ENCODE measurements at regions not wholly inside any gene's neighbourhood (a gene's known extent, or its start where the extent isn't known, plus 50 kb on each side); places are given as distances from the start of the nearest gene placed in this dataset.

DNA sequence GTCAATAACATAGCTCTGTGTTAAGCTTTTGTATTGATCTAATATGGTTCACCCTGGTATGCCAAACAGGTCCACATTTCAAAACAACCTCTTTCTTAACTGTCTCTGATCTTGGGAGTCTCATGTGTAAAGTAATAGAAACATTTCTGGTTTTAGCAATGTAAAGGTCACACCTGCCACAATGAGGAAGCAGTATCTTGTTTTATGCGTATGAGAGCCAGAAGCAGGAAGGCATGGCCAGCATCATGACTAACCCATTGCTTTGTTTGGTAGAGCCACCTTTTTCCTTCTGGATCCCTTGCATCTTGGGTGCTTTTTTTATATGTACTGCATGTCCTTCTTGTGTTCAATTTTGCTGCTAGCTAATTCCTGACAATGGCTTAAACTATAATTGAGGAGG is 411.3 kb upstream of the SEMA3C start:
- Histone ChIP-seq H3K4me1 (no peaks in the 10 kb centered on the region), H3K4me3 (no peak overlapping the region), H3K36me3 (no peaks in the 10 kb centered on the region), H3K27ac (no peak overlapping the region), H4K20me1 (no peaks in the 10 kb centered on the region), H3K4me2 (no peak overlapping the region), H3K27me3 (no peaks in the 10 kb centered on the region), H3K9ac (no peak overlapping the region), H3K9me3 (replicated peaks in 1 of 11) (no peaks in the 10 kb centered on the region)
- TF ChIP-seq Cebpa-rat (IDR thresholded peaks at IDR 0.05) = no peak

DNA sequence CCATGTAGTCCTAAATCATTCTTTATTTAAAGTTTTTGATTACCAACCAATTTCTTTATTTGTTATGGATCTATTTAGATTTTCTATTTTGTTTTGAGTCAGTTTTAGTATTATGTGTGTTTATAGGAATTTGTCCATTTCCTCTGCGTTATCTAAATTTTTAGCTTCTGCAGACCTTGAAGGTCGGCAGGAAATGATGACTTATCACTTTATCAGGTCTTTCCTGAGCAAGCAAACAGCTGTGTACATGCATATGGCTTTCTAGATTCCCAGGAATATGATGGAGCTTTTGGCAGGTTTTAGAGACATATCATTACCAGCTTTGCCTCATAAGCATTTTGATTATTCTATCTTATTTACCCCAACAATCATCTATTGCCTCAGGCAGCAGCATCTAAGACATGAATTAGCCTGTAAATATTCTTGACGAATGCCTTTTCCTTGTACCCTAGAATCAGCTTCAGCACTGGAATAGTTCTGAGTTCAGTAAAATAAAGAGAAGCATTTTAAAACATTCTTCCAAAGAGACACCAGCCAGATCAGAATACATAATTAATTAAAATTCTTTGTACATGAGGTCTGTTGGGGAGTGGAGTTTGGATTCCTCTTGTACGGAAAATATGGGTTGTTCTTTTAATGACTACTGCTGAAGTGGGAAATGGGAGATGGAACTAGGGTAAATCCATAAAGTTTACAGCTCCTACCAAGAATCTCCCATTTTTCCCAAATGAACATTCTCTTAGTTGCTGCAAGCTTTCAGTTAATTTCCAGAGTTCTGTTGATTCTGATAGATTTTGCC is 408.8 kb upstream of the SEMA3C start:
- Histone ChIP-seq H3K4me3 (no peak overlapping the region), H3K36me3 (no peaks in the 10 kb centered on the region), H3K27me3 (no peaks in the 10 kb centered on the region), H3K4me1 (no peaks in the 10 kb centered on the region), H4K20me1 (no peaks in the 10 kb centered on the region), H3K4me2 (no peak overlapping the region), H3K27ac (no peak overlapping the region), H3K9ac (no peak overlapping the region), H3K9me3 (replicated peaks in 1 of 11) (no peaks in the 10 kb centered on the region)
- no peak for TF ChIP-seq Cebpa-rat (IDR thresholded peaks at IDR 0.05)

DNA sequence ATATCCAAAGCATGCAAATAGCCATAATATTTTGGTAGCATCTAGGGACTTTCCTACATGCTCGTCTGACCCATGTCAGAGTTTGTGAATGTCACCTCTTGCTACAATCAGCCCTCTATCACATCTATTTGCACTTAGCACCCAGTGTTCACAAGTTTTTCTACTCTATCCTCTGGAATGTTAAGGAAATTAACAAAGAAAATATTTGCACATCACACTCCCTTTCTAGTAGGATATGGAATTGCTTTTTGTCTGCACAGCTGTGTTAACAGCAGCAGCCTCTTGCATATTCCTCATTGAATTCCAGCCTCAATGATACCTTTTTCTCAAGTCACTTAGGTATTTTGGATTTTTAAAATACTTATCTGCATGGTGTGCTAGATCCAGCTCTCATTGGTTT is 403.1 kb upstream of the SEMA3C start:
- H4K20me1 ChIP-seq = no peaks in the 10 kb centered on the region
- no peak overlapping the region for H3K27ac ChIP-seq
- H3K27me3 ChIP-seq = no peaks in the 10 kb centered on the region
- no peak overlapping the region for H3K9ac ChIP-seq
- no peak for TF ChIP-seq Cebpa-rat (IDR thresholded peaks at IDR 0.05)
- no peaks in the 10 kb centered on the region for H3K9me3 ChIP-seq (replicated peaks in 1 of 11)
- H3K4me2 ChIP-seq = no peak overlapping the region
- H3K4me3 ChIP-seq = no peak overlapping the region
- H3K4me1 ChIP-seq = no peaks in the 10 kb centered on the region
- H3K36me3 ChIP-seq = no peaks in the 10 kb centered on the region

DNA sequence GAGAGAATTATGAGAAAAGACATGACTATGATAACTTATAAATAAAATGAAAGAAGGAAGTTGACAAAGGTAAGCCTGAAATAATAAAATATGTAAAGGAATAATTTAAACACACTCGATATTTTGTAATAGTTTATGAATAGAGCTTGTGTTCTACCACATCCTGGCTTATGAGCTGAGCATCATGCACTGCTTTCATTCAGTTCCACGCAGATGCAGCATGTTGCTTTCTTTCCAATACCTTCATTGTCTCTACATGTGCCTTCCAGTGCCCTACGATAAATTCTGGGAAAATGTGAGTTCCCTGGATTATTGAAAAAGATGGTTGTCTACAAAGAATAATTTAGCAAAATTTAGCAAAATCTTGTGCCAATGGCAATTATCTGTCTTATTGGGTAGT is 398.9 kb upstream of the SEMA3C start:
- Histone ChIP-seq H3K9me3 (replicated peaks in 1 of 11) (no peaks in the 10 kb centered on the region), H3K36me3 (no peaks in the 10 kb centered on the region), H3K27ac (no peak overlapping the region), H3K4me1 (no peaks in the 10 kb centered on the region), H3K4me3 (no peak overlapping the region), H4K20me1 (no peaks in the 10 kb centered on the region), H3K4me2 (no peak overlapping the region), H3K9ac (no peak overlapping the region), H3K27me3 (no peaks in the 10 kb centered on the region)
- no peak for TF ChIP-seq Cebpa-rat (IDR thresholded peaks at IDR 0.05)

DNA sequence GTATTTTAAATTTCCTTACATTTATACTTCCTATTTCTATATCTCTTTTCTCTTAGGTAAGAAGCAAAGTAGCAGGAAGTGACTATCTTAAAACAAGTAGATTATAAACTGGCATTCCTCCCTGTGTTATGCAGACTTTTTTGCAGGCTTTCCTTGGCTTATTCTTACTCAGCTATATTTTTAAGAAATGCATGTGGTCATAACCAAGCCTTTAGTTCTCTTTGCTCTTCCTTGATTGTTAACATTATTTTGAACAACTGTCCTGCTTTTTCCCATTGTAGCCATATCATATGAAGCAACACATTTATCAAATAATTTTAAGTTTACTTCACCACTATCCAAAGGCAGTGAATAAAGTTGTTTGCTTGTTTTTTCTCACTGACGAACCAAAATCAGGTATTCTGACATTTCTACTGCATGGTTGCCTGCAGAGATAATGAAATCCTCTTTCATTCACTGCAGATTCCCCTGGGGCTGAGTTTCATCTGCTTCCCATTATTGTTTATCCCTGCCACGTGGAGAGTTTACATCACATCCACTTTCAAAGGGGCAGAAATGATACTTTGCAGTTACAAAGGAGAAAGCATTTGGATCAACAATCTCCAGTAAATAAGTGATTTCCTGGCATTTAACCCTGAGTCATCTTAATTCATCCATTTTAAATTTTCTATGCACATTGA is 389.9 kb upstream of the SEMA3C start:
- Histone ChIP-seq H3K27ac (no peak overlapping the region), H3K9me3 (replicated peaks in 1 of 11) (no peaks in the 10 kb centered on the region), H3K4me2 (no peak overlapping the region), H3K9ac (no peak overlapping the region), H3K4me3 (no peak overlapping the region), H3K4me1 (peaks cover 0 to 5% (median 0%) of the 10 kb centered on the region in 10 experiments; a peak in 1 of 20 replicates), H3K36me3 (no peaks in the 10 kb centered on the region), H3K27me3 (no peaks in the 10 kb centered on the region), H4K20me1 (no peaks in the 10 kb centered on the region)
- TF ChIP-seq Cebpa-rat (IDR thresholded peaks at IDR 0.05) = no peak

DNA sequence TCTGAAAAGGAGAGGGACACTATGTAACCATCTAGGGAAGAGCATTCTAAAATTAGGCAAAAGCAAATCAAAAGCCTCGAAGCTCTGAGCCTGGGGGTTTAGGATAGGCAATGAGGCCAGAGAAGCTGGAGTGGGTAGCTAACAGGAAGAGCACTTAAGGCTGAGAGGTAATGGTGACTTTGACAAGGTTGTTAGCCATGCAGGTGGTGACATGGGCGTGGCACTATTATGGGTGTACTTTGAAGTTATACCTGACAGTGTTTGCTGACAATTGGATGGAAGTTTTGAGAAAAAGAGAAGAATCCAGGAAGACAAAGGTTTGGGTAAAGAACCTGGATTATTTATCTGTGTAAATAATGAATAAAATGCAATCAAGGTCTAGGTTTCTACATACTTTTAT is 383.0 kb upstream of the SEMA3C start:
- H3K36me3 ChIP-seq = no peaks in the 10 kb centered on the region
- H3K9ac ChIP-seq = no peak overlapping the region
- H3K27me3 ChIP-seq = no peaks in the 10 kb centered on the region
- no peak overlapping the region for H3K4me3 ChIP-seq
- H3K27ac ChIP-seq = no peak overlapping the region
- H3K4me1 ChIP-seq = peaks cover 0 to 23% (median 7%) of the 10 kb centered on the region in 10 experiments; a peak in 9 of 20 replicates
- no peak for TF ChIP-seq Cebpa-rat (IDR thresholded peaks at IDR 0.05)
- H4K20me1 ChIP-seq = no peaks in the 10 kb centered on the region
- H3K4me2 ChIP-seq = no peak overlapping the region
- no peaks in the 10 kb centered on the region for H3K9me3 ChIP-seq (replicated peaks in 1 of 11)

DNA sequence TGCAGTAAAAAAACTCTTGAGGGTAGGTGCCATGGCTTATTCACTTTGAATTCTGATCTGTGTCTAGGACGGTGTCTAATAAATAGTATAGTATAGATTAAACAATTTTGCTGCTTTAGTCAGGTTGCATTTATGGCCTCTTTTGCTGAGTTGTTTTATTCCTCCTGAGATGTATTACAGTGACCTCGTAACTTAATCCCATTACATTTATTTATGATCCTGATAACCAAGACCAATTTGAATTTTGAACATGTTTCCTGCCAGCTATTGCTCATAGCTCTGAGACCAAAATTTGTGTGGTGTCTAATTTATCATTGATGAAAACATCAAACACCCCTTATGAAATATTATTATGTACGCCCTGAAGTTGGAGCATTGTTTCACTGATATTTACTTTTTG is 381.9 kb upstream of the SEMA3C start:
- H3K9me3 ChIP-seq (replicated peaks in 1 of 11) = no peaks in the 10 kb centered on the region
- no peak overlapping the region for H3K27ac ChIP-seq
- no peak for TF ChIP-seq Cebpa-rat (IDR thresholded peaks at IDR 0.05)
- H4K20me1 ChIP-seq = no peaks in the 10 kb centered on the region
- no peak overlapping the region for H3K4me3 ChIP-seq
- H3K4me1 ChIP-seq = peaks cover 0 to 23% (median 7%) of the 10 kb centered on the region in 10 experiments; a peak in 9 of 20 replicates
- H3K36me3 ChIP-seq = no peaks in the 10 kb centered on the region
- H3K9ac ChIP-seq = no peak overlapping the region
- no peak overlapping the region for H3K4me2 ChIP-seq
- H3K27me3 ChIP-seq = no peaks in the 10 kb centered on the region

DNA sequence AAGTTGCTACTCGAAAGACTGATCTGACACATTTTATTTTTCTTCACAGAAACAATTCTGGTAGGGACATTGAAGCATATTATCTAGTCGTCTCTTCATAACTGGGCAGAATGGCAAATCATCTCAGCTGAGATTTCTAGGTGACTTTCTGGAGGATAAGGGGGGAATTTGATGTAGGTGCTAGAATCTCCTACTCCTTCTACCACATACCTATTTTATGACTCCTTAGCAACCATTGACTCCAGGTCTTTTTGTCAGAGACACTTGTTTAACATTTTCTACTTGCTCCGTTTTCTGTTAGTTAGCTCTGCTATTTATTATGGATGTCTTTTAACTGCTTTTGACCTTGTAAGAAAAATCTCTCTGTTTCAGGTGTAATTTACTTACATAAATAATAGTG is 380.9 kb upstream of the SEMA3C start:
- Histone ChIP-seq H3K9ac (0 out of 22 replicates have a peak overlapping the region, but pooled peaks of 1 of the 11 experiments have one; percentile 12), H3K27me3 (no peaks in the 10 kb centered on the region), H3K27ac (peak overlapping the region in 5 of 11 experiments; percentile 6 to 40 (median 31); a peak in 8 of 22 replicates), H3K4me2 (peak overlapping the region in 6 of 11 experiments; percentile 12 to 65 (median 44); a peak in 9 of 22 replicates), H3K4me3 (no peak overlapping the region), H3K36me3 (no peaks in the 10 kb centered on the region), H3K4me1 (peaks cover 0 to 23% (median 7%) of the 10 kb centered on the region in 10 experiments; a peak in 9 of 20 replicates), H3K9me3 (replicated peaks in 1 of 11) (no peaks in the 10 kb centered on the region), H4K20me1 (no peaks in the 10 kb centered on the region)
- TF ChIP-seq Cebpa-rat (IDR thresholded peaks at IDR 0.05) = no peak

DNA sequence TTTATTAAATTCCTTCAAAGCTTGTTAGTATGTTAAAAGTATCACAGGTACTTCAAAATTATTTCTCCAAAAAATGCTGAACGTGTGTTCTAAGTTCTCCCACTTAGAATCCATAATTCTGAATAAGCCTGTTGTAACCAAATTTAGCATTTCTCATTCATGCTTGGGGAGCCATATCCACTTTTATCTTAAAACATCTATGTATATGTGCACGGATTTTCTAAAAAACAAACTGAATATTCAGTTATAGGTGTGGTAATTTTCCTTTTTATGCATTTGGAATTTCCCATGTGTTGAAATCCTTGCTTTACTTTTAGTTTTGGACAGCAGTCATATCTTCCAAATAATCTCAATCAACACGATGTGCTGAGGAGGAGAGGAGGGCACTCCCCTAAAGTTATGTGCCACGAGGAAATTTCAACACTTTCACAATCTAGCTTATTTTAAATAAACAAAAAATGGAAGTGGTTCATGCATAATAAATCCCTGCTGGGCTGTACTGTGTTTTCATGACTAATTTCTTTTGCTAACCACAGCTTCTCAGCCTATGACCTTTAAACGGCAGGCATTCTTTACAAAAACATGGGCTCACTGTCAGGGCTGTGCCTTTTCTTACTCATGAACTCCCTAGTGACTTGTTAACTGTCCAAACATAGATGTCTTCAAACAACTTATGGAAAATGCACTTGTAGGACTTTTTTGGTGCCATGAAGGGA is 380.3 kb upstream of the SEMA3C start:
- no peak overlapping the region for H3K4me3 ChIP-seq
- H3K4me1 ChIP-seq = peaks cover 0 to 23% (median 7%) of the 10 kb centered on the region in 10 experiments; a peak in 9 of 20 replicates
- peak overlapping the region in 7 of 11 experiments; percentile 1 to 65 (median 34); a peak in 11 of 22 replicates for H3K4me2 ChIP-seq
- 0 out of 22 replicates have a peak overlapping the region, but pooled peaks of 1 of the 11 experiments have one; percentile 12 for H3K9ac ChIP-seq
- no peaks in the 10 kb centered on the region for H3K27me3 ChIP-seq
- H3K36me3 ChIP-seq = no peaks in the 10 kb centered on the region
- no peaks in the 10 kb centered on the region for H4K20me1 ChIP-seq
- 0 out of 22 replicates have a peak, but pooled peaks of 1 of the 11 experiments have one; percentile 21 for TF ChIP-seq Cebpa-rat (IDR thresholded peaks at IDR 0.05)
- H3K27ac ChIP-seq = peak overlapping the region in 5 of 11 experiments; percentile 22 to 63 (median 31); a peak in 8 of 22 replicates
- no peaks in the 10 kb centered on the region for H3K9me3 ChIP-seq (replicated peaks in 1 of 11)
